ENCODE measurements at regions not wholly inside any gene's neighbourhood (a gene's known extent, or its start where the extent isn't known, plus 50 kb on each side); places are given as distances from the start of the nearest gene placed in this dataset.

- DNase-seq = no peak
- no peaks in the 10 kb centered on the region for H3K36me3 ChIP-seq
- H3K27ac ChIP-seq = no peak overlapping the region
- no peaks in the 10 kb centered on the region for H3K9me3 ChIP-seq
- no peaks in the 10 kb centered on the region for H3K27me3 ChIP-seq
- WGBS, 2 donors = 41 to 48% methylated on average over 3 of the region's 3 CpGs
- TF ChIP-seq CTCF (IDR thresholded peaks at IDR 0.05) = no peak
- H3K4me3 ChIP-seq = no peak overlapping the region
- H3K4me1 ChIP-seq = peaks cover 0 to 11% (median 0%) of the 10 kb centered on the region in 9 donors
- intact Hi-C loops (cut with DNase I) = no loop called here
- ATAC-seq = peak in 2 of 8 donors; percentile 16 to 82
Measured at GRCh38 chr5:58235299-58235698, 224.6 kb downstream of the PLK2 start.

GRCh38 chr5:58232130-58232529, 227.8 kb downstream of the PLK2 start:
- no peak for TF ChIP-seq CTCF (IDR thresholded peaks at IDR 0.05)
- no peak overlapping the region for H3K4me3 ChIP-seq
- H3K4me1 ChIP-seq = peaks cover 0 to 20% (median 9%) of the 10 kb centered on the region in 9 donors
- H3K27ac ChIP-seq = no peak overlapping the region
- no peaks in the 10 kb centered on the region for H3K27me3 ChIP-seq
- H3K9me3 ChIP-seq = no peaks in the 10 kb centered on the region
- intact Hi-C loops (cut with DNase I) = no loop called here
- DNase-seq = no peak
- H3K36me3 ChIP-seq = no peaks in the 10 kb centered on the region
- no peak for ATAC-seq
- WGBS, 2 donors = 95 to 97% methylated on average over 5 of the region's 5 CpGs

GRCh38 chr5:58231041-58231440, 228.8 kb downstream of the PLK2 start:
- H3K4me1 ChIP-seq = peaks cover 0 to 26% (median 11%) of the 10 kb centered on the region in 9 donors
- no peaks in the 10 kb centered on the region for H3K27me3 ChIP-seq
- H3K27ac ChIP-seq = no peak overlapping the region
- ATAC-seq (no peak), DNase-seq (no peak)
- no peak for TF ChIP-seq CTCF (IDR thresholded peaks at IDR 0.05)
- H3K36me3 ChIP-seq = no peaks in the 10 kb centered on the region
- peaks cover 0 to 9% (median 0%) of the 10 kb centered on the region in 11 donors for H3K9me3 ChIP-seq
- 30 to 38% methylated on average over 1 of the region's 1 CpG for WGBS, 2 donors
- intact Hi-C loops (cut with DNase I) = no loop called here
- H3K4me3 ChIP-seq = no peak overlapping the region

- intact Hi-C loops (cut with DNase I) = no loop called here
- 70 to 72% methylated on average over 5 of the region's 5 CpGs for WGBS, 2 donors
- Histone ChIP-seq H3K9me3 (peaks cover 0 to 9% (median 0%) of the 10 kb centered on the region in 11 donors), H3K36me3 (no peaks in the 10 kb centered on the region), H3K4me3 (no peak overlapping the region), H3K4me1 (peaks cover 0 to 36% (median 16%) of the 10 kb centered on the region in 9 donors), H3K27me3 (no peaks in the 10 kb centered on the region), H3K27ac (no peak overlapping the region)
- no peak for ATAC-seq
- no peak for TF ChIP-seq CTCF (IDR thresholded peaks at IDR 0.05)
- DNase-seq = no peak
Measured at GRCh38 chr5:58228896-58229295, 231.0 kb downstream of the PLK2 start.
